GM19468 (cell line): ENCODE measurements at regions not wholly inside any gene's neighbourhood (a gene's known extent, or its start where the extent isn't known, plus 50 kb on each side); places are given as distances from the start of the nearest gene placed in this dataset.
"Not testable (repeated sequence)": the region's sequence is repeated elsewhere in the genome, so short reads cannot be mapped to it uniquely, and the experiment has no call there.

Experiments used
- ATAC-seq: cut with Tn5 transposase; IDR thresholded peaks from one replicate; pipeline ENCODE4 v1.9.1; 2021; ENCODE audit warnings: mild to moderate bottlenecking, moderate library complexity, moderate number of reproducible peaks; ENCODE audit not compliant: unreplicated experiment; ENCODE audit errors: extremely low read depth

DNA sequence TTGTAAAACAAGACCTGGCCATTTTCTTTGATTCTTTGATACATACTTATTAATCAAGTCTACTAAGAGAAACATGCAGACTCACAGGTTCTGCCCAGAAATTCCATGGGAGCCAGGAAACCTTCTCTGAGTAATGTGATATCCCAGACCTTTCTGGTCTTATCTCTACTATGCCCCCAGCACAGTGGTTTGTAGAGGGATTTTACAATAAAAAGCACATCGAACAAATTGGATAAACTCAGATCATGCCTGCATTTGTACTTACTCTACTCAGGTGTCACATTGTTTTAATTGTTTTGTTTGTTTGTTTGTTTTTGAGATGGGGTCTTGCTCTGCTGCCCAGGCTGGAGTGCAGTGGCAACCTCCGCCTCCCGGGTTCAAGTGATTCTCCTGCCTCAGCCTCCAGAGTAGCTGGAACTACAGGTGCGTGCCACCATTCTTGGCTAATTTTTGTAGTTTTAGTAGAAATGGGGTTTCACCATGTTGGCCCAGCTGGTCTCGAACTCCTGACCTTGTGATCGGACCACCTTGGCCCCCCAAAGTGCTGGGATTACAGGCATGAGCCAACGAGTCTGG, 179.5 kb downstream of the ZNF608 start:
- ATAC-seq, result no peak

DNA sequence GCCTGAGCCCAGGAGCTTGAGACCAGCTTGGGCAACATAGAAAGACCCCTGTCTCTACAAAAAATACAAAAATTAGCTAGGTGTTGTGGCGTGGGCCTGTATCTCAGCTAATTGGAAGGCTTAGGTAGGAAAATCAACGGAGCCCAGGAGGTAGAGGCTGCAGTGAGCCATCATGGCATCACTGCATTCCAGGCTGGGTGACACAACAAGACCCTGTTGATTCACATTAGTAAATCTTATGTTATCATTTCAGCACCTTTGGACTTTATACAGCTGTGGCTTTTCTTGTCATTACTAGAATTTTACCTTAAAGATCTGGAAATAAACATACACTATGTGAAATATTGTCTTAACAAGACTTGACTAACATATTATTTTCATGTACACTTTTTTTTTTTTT, 185.0 kb downstream of the ZNF608 start:
- no peak for ATAC-seq

DNA sequence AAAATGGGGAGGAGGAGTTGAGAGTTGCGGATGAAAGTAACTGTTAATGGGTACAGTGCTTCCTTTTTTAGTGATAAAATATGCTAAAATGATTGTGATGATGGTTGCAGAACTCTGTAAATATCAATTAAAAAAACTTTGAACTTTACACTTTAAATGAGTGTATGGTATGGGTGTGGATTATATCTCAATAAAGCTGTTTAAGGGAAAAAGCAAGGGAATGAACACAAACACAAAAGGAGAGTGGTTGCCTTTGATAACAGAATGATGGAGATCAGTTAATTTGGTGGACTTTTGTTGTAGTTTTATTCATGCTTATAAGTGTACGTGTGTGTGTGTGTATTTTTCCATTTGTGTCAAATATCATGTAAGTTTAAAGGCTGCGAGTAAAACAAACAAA, 186.1 kb downstream of the ZNF608 start:
- no peak for ATAC-seq

DNA sequence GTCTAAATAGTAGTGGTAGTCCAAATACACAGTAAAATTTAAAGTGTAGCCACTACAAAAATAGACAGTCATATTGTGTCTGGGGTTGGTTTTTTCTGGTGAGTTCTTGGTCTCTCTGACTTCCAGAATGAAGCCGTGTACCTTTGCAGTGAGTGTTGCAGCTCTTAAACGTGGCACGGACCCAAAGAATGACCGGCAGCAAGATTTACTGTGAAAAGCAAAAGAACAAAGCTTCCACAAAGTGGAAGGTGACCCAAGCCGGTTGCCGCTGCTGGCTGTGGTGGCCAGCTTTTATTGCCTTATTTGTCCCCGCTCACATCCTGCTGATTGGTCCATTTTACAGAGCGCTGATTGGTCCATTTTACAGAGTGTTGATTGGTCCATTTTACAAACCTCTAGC, 188.7 kb downstream of the ZNF608 start:
- ATAC-seq, result no peak

DNA sequence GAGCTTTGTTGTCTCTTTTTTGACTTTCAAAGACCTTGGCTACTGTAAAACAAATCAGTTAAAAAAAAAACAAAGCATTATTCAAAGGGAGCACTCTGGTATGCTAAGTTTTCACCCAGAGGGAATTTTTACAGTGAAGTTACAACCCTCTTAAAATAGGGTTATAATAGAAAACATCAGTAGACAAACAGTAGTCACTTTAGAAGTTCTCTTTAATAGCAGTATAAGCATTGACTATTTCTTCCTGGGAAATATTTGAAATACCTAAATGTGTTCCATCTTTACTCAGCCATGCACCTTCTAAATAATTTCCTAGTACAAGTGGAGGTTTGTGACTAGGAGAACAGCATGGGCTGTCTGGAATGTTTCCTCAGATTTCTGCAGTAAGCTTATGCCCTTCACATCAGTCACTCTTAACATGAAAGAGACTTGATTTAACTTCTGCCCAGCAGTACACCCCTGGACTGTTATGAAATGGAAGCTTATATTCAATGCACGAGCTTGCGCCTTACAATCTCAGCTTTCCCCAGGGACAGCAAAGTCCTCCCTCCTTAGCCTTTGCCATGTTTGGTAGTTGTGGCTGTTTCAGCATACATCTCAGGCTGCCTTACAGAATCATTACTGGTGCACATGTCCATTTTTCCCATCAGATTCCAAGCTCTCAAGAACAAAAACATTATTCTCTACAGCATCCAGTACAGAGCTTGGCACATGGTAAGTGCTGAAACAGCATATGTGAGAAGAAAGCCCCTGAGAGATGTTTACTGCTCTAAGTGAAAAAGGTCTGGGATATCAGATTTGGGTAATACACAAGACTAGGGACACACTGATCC, 191.5 kb downstream of the ZNF608 start:
- no peak for ATAC-seq

DNA sequence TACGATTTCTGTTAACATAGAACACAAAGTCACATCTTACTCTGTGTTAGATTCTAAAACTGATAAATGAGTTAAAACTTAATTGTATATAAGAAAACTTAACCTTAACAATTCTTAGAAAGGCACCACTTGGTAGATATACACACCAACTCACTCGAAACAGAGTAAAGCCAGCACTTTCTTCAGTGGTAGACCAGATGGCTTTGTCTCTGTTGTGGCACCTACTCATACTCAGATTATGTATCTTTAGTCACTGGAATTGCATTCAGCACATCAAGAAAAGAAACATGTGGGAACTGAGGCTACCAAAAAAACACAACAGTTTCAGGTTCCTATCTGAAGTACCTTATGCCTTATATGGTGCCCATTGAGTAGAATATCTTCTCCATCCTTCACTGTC, 192.5 kb downstream of the ZNF608 start:
- ATAC-seq, result no peak

DNA sequence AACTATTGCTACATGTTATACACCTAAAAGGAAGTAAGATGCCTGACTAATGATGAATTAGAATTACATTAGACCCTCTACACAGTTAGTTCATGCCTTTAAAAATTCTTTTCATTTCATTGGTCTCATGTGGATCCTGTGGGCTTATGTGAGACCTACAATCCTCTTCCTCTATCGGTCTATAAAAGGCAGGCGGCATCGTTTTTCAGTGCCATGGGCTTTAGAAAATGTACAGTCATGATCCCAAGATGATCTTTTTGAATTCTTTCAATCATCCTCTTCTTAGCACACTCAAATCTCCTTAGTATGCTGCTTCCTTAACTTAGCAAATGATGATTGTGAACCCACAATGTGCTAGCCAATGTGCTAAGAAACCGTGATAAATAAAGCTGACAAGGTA, 193.9 kb downstream of the ZNF608 start:
- no peak for ATAC-seq

DNA sequence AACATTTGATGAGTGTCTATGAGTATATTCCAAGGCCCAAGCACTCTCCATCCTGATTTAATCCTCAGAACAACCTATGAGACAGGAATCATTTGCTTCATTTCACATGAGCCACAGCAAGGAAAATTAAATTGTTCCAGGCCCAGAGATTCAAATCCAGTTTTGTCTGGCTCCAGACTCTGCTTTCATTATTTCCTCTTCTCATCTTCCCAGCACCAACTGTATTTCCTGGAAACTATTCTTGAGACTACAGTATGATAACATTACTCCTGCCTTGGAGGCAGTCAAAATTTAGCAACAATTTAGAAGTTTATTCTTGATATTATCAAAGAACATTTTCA, 194.5 kb downstream of the ZNF608 start:
- no peak for ATAC-seq

DNA sequence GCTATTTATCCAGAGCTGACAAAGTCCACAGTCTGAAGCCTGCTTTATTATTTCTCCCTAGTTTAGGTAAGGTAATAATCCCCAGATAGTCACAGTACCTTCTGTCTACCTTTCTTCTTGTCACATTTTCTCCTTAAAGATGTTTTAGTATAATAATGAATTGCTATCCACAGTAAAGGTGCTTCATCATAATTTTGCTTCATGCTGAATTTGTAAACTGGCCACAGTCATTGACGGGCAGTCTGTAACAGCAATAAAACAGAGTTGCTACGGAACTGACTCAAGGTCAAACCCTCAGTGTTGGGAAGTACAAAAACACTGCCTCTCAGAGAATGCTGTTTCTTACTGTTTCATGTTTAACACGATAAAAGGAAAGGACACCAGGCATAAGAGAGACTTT, 195.7 kb downstream of the ZNF608 start:
- no peak for ATAC-seq

DNA sequence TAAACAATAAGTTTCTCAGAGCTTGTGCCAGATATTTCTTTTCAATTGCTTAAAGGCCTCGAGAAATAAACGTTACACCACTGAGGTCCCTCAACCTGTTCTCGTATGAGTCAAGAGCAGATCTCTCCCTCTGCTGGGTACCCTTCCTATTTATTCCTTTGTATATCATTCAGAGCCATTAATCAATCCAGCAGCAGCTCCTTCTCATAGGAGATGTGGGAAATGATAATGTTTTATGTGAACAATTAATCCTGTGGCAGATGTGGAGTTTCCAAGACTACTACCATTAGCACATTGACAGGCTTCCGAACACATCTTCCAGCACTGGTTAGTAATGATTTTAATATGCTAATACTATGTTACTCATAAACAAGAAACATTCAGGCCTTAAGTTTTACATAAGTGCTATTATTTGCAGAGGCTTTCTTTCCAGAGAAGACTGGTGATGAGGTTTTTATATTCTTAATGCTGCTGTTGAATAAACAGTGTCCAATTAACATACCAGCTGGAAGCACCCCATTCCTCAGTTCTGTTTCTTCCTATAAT, 196.5 kb downstream of the ZNF608 start:
- no peak for ATAC-seq

DNA sequence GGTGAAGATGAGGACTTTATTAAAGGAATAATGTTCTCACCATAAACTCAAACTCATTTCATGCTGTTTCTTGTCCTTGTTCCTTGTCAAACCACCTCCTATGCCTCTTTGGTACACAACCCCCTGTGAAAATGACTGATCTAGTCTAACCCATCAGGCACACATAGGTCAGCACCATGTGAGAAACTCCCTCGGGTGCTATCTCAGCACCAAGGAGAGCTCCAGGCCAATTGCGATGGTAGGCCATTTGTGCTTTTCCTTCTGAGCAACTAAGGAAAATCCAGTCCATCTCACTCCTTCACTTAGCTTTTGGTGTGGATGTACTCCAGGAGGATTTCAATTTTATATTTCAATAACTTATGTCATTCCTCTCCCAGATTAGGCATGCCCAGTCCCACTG, 199.8 kb downstream of the ZNF608 start:
- ATAC-seq, result no peak

DNA sequence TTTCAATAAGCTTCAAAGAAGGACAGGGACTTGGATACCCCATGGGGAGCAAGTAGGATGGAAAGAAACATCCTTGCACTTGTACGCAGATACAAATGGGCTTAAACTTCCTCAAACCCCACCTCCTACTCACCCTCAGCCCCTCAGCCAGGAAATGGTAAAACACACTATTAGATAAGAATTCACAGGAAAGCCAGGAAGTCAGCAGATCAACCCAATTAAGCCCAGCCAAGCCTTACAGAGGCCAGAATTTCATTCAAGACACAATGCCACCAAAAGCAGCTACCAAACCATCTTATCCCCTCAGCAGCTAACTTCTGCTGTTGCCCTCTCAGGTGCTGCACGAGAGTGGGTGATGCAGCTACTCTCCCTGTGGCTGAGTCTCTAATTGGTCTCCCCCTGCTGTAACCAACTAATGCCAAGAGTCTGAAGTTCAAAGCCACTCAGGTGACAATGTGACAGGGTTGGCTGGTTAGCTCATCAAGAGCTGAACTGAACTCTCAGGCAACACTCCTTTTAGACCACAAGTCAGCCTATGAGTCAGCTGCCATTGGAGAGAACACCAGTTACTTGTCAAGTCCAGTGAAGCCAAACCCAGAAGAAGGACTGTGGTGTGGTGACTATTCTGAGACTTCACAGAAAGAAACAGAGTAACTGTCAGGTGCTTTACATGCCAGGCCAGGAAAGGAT, 201.9 kb downstream of the ZNF608 start:
- ATAC-seq, result peak; percentile 80

DNA sequence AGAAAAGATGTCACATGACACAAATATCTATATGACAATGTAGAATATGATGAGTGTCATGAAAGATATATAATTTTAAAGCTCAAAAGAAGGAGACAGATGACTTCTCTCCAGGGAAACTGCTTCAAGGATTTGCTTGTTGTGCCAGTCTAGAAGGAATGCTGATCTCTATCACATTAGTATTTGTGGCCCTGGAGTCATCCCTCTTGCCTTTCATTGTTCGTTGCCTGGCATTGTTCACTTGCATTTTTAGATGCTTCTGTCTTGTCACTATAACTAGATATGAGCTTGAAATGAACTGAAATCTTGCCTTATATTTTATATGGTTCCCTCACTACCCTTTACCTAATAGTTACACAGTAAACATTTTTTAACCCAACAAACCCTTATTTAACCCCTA, 207.5 kb downstream of the ZNF608 start:
- ATAC-seq, result no peak

DNA sequence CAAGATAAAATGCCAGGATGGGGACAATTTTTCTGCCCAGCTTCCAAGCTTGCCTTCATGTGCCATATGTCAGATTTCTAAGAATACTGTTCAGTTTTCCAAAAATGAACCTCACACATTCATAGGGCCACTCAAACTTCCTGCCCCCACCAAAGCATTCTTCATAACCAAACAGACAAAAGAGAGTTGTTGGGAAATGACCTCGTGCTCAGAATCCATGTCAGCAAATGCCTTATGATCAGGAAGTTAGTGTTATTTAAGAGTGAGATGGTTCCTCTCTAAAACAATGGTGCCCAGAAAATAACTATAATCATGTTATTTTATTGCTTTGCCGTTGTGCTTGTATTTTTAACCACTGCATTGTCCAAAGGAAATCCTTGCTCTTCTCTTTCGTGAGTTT, 208.2 kb downstream of the ZNF608 start:
- no peak for ATAC-seq

DNA sequence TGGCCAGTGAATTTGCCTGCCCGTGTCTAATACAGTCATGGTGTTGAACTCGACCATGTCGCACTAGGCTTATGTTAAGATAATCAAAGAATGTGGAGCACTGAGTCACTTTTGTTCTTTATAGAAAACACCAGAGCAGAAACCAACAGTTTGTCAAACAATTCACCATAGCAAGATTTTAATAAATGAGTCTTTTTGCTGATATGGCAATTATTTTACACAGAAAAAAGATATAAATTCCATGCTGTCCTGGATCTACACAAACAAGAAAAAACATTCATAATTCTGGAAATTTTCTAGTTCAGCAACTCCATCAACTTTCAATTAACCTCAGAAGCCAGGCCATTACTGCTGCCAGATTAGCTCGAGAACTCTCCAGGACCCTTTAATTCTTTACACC, 208.9 kb downstream of the ZNF608 start:
- ATAC-seq, result no peak

DNA sequence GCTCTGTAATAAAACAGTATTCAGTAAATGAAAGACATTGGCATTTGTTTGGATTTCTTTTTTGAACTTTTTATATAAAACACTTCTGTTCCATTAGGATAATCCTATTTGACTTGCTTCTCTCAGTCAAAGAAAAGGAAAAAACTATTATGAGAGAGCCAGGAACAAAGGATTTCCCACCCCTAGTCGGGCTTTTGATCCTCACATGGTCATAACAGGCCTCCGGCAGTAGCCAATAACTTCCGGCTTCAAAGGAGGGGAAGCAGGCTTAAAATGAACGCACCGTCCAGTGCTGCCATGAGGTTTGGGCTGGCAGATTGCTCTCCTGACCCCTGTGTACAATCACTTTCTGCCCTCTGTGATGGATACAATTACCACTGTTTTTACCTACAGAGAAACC, 209.3 kb downstream of the ZNF608 start:
- ATAC-seq, result no peak

DNA sequence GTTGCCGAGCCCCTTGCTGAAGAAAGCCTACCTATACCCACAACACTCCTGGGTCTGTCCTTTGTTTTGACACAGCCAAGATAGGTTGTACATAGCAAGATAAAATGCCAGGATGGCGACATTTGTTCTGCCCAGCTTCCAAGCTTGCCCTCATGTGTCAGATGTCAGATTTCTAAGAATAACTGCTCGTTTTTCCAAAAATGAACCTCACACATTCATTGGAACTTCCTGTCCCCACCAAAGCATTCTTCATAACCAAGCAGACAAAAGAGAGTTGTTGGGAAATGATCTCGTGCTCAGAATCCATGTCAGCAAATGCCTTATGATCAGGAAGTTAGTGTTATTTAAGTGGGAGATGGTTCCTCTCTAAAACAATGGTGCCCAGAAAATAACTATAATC, 210.1 kb downstream of the ZNF608 start:
- ATAC-seq, result no peak

DNA sequence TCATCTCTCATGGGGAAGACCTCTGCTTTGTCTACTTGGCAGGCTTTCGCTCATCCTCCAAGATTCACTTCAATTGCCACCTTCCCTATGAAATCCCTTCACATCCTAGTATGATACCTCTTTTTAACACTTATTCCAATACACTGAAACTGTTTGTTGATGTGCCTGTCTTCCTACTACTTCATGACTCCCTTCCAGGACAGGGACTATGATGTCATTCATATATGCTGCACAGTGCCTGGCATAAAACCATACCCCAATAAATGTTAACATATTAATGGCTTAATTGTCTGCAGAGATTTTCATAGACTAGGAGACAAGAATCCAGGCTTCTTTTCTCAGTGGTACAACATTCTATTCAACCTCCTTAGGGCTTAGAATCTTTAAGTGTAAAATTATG, 215.5 kb downstream of the ZNF608 start:
- no peak for ATAC-seq

DNA sequence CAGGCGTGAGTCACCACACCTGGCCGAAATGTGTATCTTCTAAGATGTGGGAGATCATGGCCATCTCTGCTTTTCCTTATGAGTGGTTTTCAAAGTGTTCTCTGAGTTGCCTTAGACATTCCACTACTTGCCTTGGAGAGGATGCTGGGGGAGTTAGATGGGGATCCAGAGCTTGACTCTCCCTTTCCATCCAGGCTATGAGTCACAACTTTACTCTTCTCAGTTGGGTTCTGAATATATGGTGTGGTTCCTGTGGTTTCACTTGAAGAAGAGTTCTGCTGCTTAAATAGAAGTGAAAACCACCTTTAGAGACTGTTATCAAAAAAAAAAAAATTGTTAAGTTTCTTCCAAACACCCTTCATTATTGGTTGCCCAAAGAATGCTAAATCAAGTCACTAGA, 217.6 kb downstream of the ZNF608 start:
- ATAC-seq, result no peak

DNA sequence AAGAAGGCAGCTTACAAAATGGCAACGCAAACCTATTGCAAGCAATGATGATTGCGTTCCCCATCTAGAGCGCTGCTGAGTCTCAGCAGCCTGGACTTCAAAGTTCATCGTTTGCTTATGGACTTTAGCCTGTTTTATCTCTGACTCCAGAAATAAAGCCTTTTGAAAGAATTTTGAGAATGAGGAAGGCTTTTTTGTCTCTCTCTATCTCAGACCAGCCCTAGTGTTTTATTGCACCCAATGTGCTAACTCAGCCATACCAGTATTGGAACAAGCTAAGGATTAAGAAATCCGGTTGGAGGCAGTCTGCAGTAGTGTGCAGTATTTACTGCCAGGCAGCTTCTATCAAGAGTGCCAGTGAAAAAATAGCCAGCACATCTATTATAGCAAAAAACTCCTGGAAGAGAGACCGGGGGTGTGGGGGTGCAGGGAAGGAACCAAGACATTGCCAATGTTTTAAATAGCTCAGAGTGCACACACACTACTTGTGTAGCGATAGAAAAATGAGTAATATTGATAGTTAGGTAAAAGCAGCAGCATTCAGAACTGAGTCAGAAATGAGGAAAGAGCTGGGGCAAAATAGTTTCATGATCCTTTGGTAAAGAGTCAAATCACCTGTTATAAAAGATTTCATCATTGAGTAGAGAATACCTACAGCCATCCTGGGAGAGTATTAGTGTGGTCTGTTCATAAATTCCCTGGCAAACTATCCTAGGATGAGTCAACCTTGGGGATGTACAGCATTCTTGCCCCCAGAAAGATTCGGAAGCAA, 219.0 kb downstream of the ZNF608 start:
- no peak for ATAC-seq

DNA sequence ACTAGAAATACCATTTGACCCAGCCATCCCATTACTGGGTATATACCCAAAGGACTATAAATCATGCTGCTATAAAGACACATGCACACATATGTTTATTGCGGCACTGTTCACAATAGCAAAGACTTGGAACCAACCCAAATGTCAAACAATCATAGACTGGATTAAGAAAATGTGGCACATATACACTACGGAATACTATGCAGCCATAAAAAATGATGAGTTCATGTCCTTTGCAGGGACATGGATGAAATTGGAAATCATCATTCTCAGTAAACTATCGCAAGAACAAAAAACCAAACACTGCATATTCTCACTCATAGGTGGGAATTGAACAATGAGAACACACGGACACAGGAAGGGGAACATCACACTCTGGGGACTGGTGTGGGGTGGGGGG, 220.4 kb downstream of the ZNF608 start:
- not testable (repeated sequence) for ATAC-seq
